CD4-positive, alpha-beta T cell (primary cell): ENCODE measurements at regions not wholly inside any gene's neighbourhood (a gene's known extent, or its start where the extent isn't known, plus 50 kb on each side); places are given as distances from the start of the nearest gene placed in this dataset.

Experiments used
- ATAC-seq: fragments of 200-7000 bp; cut with Tn5 transposase; one replicate; pipeline ENCODE4 v1.10.0; 2022; ENCODE audit warnings: mild to moderate bottlenecking; ENCODE audit not compliant: poor library complexity
- CTCF ChIA-PET: fragments of 350-600 bp; sonication (Branson Sonifier 250); formaldehyde crosslinking; loops from one replicate; lab custom pipeline; 2021; ENCODE audit warnings: antibody characterized with exemption, inconsistent platforms; lab: Charles Lee
- POLR2A ChIA-PET: fragments of 350-600 bp; sonication (Branson Sonifier 250); formaldehyde crosslinking; loops from one replicate; lab custom pipeline; 2021; ENCODE audit warnings: antibody characterized with exemption, inconsistent platforms; lab: Charles Lee
- DNase-seq, 14 experiments: peaks; one replicate each; pipeline ENCODE4 v3.0.0-alpha.2; 2013 to 2020; ENCODE audit warnings: mixed read lengths in 2 of 14
- H3K27ac ChIP-seq, 2 donors: one replicate each; pipeline versions ENCODE4 v1.5.1 to v1.7.0; 2013; ENCODE audit warnings: low read length in 2 of 2, low read depth in 1 of 2, mild to moderate bottlenecking in 1 of 2
- H3K27me3 ChIP-seq, 2 experiments: 1 replicate in 1 of 2; 2 replicates in 1 of 2; pipeline versions ENCODE4 v1.6.1 to v1.7.0; 2013; ENCODE audit warnings: low read length in 2 of 2, control low read depth in 1 of 2, mild to moderate bottlenecking in 1 of 2, moderate library complexity in 1 of 2; ENCODE audit not compliant: insufficient read depth in 2 of 2, control insufficient read depth in 1 of 2
- H3K36me3 ChIP-seq: one replicate; pipeline ENCODE4 v1.6.1; 2013; ENCODE audit warnings: low read length, control low read depth; ENCODE audit not compliant: insufficient read depth
- H3K4me1 ChIP-seq: one replicate; pipeline ENCODE4 v1.6.1; 2013; ENCODE audit warnings: low read length, control low read depth; ENCODE audit not compliant: insufficient read depth
- H3K4me3 ChIP-seq: one replicate; pipeline ENCODE4 v1.5.1; 2013; ENCODE audit warnings: mild to moderate bottlenecking, low read length, moderate library complexity
- H3K9me3 ChIP-seq, 2 experiments: 1 replicate in 1 of 2; 2 replicates in 1 of 2; pipeline versions ENCODE4 v1.6.1 to v1.7.0; 2013; ENCODE audit warnings: low read length in 2 of 2, mild to moderate bottlenecking in 2 of 2, control low read depth in 1 of 2, moderate library complexity in 1 of 2; ENCODE audit not compliant: control insufficient read depth in 1 of 2, insufficient read depth in 1 of 2
- H3K27ac Mint-ChIP-seq: one replicate; pipeline ENCODE4 v1.8.0; 2020; ENCODE audit warnings: mixed read lengths
- H3K27me3 Mint-ChIP-seq: one replicate; pipeline ENCODE4 v1.8.0; 2021; ENCODE audit warnings: mixed read lengths
- H3K36me3 Mint-ChIP-seq: one replicate; pipeline ENCODE4 v1.8.0; 2021; ENCODE audit warnings: low read depth, mixed read lengths
- H3K4me1 Mint-ChIP-seq: one replicate; pipeline ENCODE4 v1.8.0; 2021; ENCODE audit warnings: low read depth, mixed read lengths
- H3K4me3 Mint-ChIP-seq: one replicate; pipeline ENCODE4 v1.8.0; 2020; ENCODE audit warnings: mild to moderate bottlenecking, mixed read lengths
- H3K9me3 Mint-ChIP-seq: one replicate; pipeline ENCODE4 v1.8.0; 2020; ENCODE audit warnings: mixed read lengths
- intact Hi-C, 2 experiments: fragments of 100-400 bp; cut with DNase I in 1 of 2; cut with micrococcal nuclease in 1 of 2; formaldehyde crosslinking; loops; one replicate each; pipeline versions ENCODE4 v1.15.1 to v1.9.0; 2023 to 2025; cut with DNase I, micrococcal nuclease
- TF ChIP-seq, protein P1 (sequence below): fragments of 200-600 bp; IDR thresholded peaks from one replicate; pipeline ENCODE4 v1.8.0; 2022; ENCODE audit warnings: antibody characterized with exemption, mild to moderate bottlenecking

DNA sequence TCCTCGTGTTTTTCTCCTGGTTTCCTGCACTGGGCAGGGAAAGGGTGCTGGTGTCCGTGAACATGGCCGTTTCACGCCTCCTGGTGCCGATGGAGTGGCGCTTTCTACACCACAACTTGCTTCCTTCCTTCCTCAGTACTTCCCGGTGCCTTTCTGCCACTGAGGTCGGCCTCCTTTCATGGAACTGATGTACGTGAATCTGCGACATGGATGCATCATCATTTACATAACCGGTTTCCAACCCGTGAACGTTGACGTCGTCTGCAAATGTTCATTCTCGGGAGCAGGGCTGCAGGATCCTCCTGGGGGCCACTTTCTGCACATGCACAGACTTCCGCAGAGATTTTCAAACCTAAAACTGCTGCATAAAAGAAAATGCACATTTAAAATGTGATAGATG is 474.4 kb downstream of the BRD1 start:
- Mint-ChIP-seq H3K4me1 (no peaks in the 10 kb centered on the region), H3K9me3 (no peaks in the 10 kb centered on the region), H3K27me3 (peaks cover 49% of the 10 kb centered on the region), H3K36me3 (no peaks in the 10 kb centered on the region), H3K4me3 (no peak overlapping the region), H3K27ac (no peak overlapping the region)
- H3K36me3 ChIP-seq: no peaks in the 10 kb centered on the region
- no peaks in the 10 kb centered on the region for H3K9me3 ChIP-seq
- peak in 1 of 14 experiments; percentile 8 for DNase-seq
- intact Hi-C loops: no loop called here
- H3K4me3 ChIP-seq: no peak overlapping the region
- peaks cover 9 to 16% of the 10 kb centered on the region in 2 experiments for H3K27me3 ChIP-seq
- no peaks in the 10 kb centered on the region for H3K4me1 ChIP-seq
- TF ChIP-seq, protein P1, sequence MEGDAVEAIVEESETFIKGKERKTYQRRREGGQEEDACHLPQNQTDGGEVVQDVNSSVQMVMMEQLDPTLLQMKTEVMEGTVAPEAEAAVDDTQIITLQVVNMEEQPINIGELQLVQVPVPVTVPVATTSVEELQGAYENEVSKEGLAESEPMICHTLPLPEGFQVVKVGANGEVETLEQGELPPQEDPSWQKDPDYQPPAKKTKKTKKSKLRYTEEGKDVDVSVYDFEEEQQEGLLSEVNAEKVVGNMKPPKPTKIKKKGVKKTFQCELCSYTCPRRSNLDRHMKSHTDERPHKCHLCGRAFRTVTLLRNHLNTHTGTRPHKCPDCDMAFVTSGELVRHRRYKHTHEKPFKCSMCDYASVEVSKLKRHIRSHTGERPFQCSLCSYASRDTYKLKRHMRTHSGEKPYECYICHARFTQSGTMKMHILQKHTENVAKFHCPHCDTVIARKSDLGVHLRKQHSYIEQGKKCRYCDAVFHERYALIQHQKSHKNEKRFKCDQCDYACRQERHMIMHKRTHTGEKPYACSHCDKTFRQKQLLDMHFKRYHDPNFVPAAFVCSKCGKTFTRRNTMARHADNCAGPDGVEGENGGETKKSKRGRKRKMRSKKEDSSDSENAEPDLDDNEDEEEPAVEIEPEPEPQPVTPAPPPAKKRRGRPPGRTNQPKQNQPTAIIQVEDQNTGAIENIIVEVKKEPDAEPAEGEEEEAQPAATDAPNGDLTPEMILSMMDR: no peak
- ChIA-PET POLR2A (no interaction called here), CTCF (no interaction called here)
- no peak for ATAC-seq
- H3K27ac ChIP-seq: no peak overlapping the region

DNA sequence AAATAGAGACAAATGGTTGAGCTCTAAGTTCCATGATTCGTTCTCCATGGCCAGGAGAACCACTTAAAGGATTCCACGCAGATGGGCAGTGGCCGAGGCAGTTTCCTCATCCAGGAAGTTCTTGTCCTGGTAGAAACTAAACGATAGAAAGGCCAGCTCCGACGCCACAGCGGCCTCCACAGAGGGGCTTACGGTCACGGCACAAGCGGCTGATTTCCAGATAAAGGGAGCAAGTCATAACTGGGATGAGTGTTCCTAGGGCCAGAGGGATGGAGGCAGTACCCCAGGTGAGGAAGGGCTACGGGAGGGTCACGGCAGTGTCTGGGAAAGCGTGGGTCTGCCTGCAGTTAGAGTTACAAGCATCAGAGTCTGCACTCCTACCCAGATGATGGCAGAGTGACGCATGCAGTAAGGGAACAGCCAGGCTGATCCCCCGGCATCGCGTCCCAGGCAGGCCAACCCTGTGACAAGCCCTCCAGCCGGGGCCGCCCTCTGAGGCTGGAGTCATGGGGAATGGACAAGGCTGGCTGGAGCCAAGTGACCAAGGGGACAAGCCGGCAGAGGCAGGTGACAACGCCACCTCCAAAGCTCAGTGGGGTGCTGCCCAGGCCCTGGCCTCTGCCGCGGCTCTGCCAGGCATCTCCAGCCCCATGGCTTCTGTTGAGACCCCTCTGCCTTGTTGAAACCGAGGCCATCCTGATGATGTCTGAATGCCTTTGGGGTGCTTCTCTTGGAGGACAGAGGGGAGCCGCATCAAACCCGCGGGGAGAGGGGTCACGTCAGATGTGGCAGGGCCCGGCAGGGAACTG is 475.1 kb downstream of the BRD1 start:
- Mint-ChIP-seq H3K36me3 (no peaks in the 10 kb centered on the region), H3K27me3 (peaks cover 46% of the 10 kb centered on the region), H3K4me1 (no peaks in the 10 kb centered on the region), H3K4me3 (no peak overlapping the region), H3K9me3 (no peaks in the 10 kb centered on the region), H3K27ac (no peak overlapping the region)
- ChIA-PET CTCF (no interaction called here), POLR2A (no interaction called here)
- H3K27me3 ChIP-seq: peaks cover 9 to 11% of the 10 kb centered on the region in 2 experiments
- H3K36me3 ChIP-seq: no peaks in the 10 kb centered on the region
- intact Hi-C loops: no loop called here
- TF ChIP-seq, protein P1: no peak
- no peaks in the 10 kb centered on the region for H3K4me1 ChIP-seq
- no peak overlapping the region for H3K4me3 ChIP-seq
- DNase-seq (peak in 1 of 14 experiments; percentile 28), ATAC-seq (no peak)
- no peaks in the 10 kb centered on the region for H3K9me3 ChIP-seq
- H3K27ac ChIP-seq: no peak overlapping the region

DNA sequence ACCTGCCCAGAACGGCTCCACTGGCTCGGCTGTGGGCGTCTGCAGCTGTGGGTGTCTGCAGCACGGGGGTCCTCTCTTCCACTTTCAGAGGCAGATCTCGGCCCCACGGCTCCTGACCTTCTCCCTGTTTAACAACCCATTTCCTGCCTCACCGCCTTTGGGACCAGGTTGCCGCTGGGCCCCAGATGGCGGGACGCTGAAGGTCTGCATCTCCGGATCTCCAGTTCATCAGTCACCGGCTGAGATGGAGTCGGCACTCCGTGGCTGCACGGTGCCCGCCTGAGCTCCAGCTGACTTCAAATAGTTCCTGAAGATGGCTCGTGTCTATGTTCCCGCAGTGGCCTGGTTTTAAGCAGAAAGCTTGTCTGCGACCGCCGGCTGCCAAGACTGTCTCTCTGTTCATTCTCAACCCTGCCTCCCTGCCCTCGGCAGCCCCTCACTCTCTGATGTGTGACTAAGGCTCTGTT is 475.9 kb downstream of the BRD1 start:
- H3K27ac ChIP-seq: no peak overlapping the region
- no peaks in the 10 kb centered on the region for H3K36me3 Mint-ChIP-seq
- H3K4me1 Mint-ChIP-seq: no peaks in the 10 kb centered on the region

More for the DNA sequence above, 475.9 kb downstream of the BRD1 start:
- H3K4me1 ChIP-seq: no peaks in the 10 kb centered on the region
- Mint-ChIP-seq H3K27ac (no peak overlapping the region), H3K9me3 (no peaks in the 10 kb centered on the region), H3K27me3 (peaks cover 40% of the 10 kb centered on the region), H3K4me3 (no peak overlapping the region)
- ChIA-PET POLR2A (no interaction called here), CTCF (no interaction called here)
- DNase-seq: peak in 1 of 14 experiments; percentile 25
- TF ChIP-seq, protein P1: no peak
- intact Hi-C loops: no loop called here
- no peak overlapping the region for H3K4me3 ChIP-seq
- peaks cover 9 to 11% of the 10 kb centered on the region in 2 experiments for H3K27me3 ChIP-seq
- no peak for ATAC-seq
- H3K9me3 ChIP-seq: no peaks in the 10 kb centered on the region
- no peaks in the 10 kb centered on the region for H3K36me3 ChIP-seq
